ENCODE measurements at regions not wholly inside any gene's neighbourhood (a gene's known extent, or its start where the extent isn't known, plus 50 kb on each side); places are given as distances from the start of the nearest gene placed in this dataset.

GRCh38 chr14:96953875-96954185, 156.6 kb downstream of the VRK1 start:
- H3K36me3 ChIP-seq (replicated peaks in 1 of 2; ENCODE audit: control insufficient read depth in 1 of 2, insufficient read depth in 2 of 2, low read length in 1 of 2), result no peaks in the 10 kb centered on the region
- H3F3A ChIP-seq (replicated peaks; ENCODE audit: insufficient read depth), result no peaks in the 10 kb centered on the region
- no peak for TF ChIP-seq TEAD4 (IDR thresholded peaks at IDR 0.05; ENCODE audit: borderline replicate concordance, insufficient read depth)
- TF ChIP-seq RCOR1 (IDR thresholded peaks at IDR 0.05; ENCODE audit: low read length), result no peak
- TF ChIP-seq RFX5 (IDR thresholded peaks at IDR 0.05; ENCODE audit: low read length), result no peak
- no peak for TF ChIP-seq EP300 (IDR thresholded peaks at IDR 0.05; ENCODE audit: borderline replicate concordance in 1 of 2, low read depth in 1 of 2, low read length in 1 of 2)
- no peak for TF ChIP-seq TAF1 (IDR thresholded peaks at IDR 0.05; ENCODE audit: borderline replicate concordance, low read depth, low read length)
- no peak for TF ChIP-seq NRF1 (IDR thresholded peaks at IDR 0.05; ENCODE audit: low read depth, low read length)
- DNase-seq, result no peak
- no peaks in the 10 kb centered on the region for H3K79me2 ChIP-seq (ENCODE audit: insufficient read depth)
- no peak overlapping the region for H3K4me3 ChIP-seq (ENCODE audit: low read depth in 2 of 2, low read length in 1 of 2)
- ChIA-PET POLR2A (no interaction called here), CTCF (no interaction called here)
- no peaks in the 10 kb centered on the region for H3K9me3 ChIP-seq
- no peak overlapping the region for H3K27ac ChIP-seq (ENCODE audit: low read depth in 2 of 2, low read length in 1 of 2)
- 50% methylated on average over 3 of the region's 3 CpGs for WGBS (ENCODE audit: low lambda C conversion rate)
- no peaks in the 10 kb centered on the region for H3K4me1 ChIP-seq (ENCODE audit: control insufficient read depth in 1 of 2, insufficient read depth in 2 of 2, low read depth in 1 of 2, low read length in 1 of 2)
- H3K9ac ChIP-seq, result no peak overlapping the region
- no peaks in the 10 kb centered on the region for H3K27me3 ChIP-seq (ENCODE audit: insufficient read depth)
- no peaks in the 10 kb centered on the region for H3K9me2 ChIP-seq
- H4K20me1 ChIP-seq (ENCODE audit: insufficient read depth), result no peaks in the 10 kb centered on the region
- H3K4me2 ChIP-seq, result no peak overlapping the region
- no peak overlapping the region for H2AFZ ChIP-seq (ENCODE audit: low read depth)

GRCh38 chr14:96956464-96957239, 159.5 kb downstream of the VRK1 start:
- H3K9me2 ChIP-seq, result no peaks in the 10 kb centered on the region
- H3F3A ChIP-seq (replicated peaks; ENCODE audit: insufficient read depth), result no peaks in the 10 kb centered on the region
- no peaks in the 10 kb centered on the region for H4K20me1 ChIP-seq (ENCODE audit: insufficient read depth)
- no peaks in the 10 kb centered on the region for H3K79me2 ChIP-seq (ENCODE audit: insufficient read depth)
- no peaks in the 10 kb centered on the region for H3K27me3 ChIP-seq (ENCODE audit: insufficient read depth)
- H2AFZ ChIP-seq (ENCODE audit: low read depth), result no peak overlapping the region
- POLR2A ChIA-PET, result no interaction called here
- no peak overlapping the region for H3K4me3 ChIP-seq (ENCODE audit: low read depth in 2 of 2, low read length in 1 of 2)
- no peak for TF ChIP-seq MEF2A (IDR thresholded peaks at IDR 0.05; ENCODE audit: borderline replicate concordance, low read depth)
- TF ChIP-seq REST (IDR thresholded peaks at IDR 0.05; ENCODE audit: low read depth, low read length), result no peak
- no peak for TF ChIP-seq RAD21 (IDR thresholded peaks at IDR 0.05; ENCODE audit: low read length)
- no peak for TF ChIP-seq TCF12 (IDR thresholded peaks at IDR 0.05)
- no peaks in the 10 kb centered on the region for H3K36me3 ChIP-seq (replicated peaks in 1 of 2; ENCODE audit: control insufficient read depth in 1 of 2, insufficient read depth in 2 of 2, low read length in 1 of 2)
- no peak overlapping the region for H3K9ac ChIP-seq
- CTCF ChIA-PET, result interaction anchor here (1.0 kb wide), 1 partner anchor 12 kb away, joined by 3 read pairs; no protein-coding TSS in a partner anchor
- no peak overlapping the region for H3K4me2 ChIP-seq
- 71% methylated on average over 10 of the region's 10 CpGs for WGBS (ENCODE audit: low lambda C conversion rate)
- no peak overlapping the region for H3K27ac ChIP-seq (ENCODE audit: low read depth in 2 of 2, low read length in 1 of 2)
- H3K9me3 ChIP-seq, result no peaks in the 10 kb centered on the region
- no peak for DNase-seq
- no peaks in the 10 kb centered on the region for H3K4me1 ChIP-seq (ENCODE audit: control insufficient read depth in 1 of 2, insufficient read depth in 2 of 2, low read depth in 1 of 2, low read length in 1 of 2)

All from SK-N-SH (cell line).